Right hindlimb (tissue), 1 donor: ENCODE measurements at regions not wholly inside any gene's neighbourhood (a gene's known extent, or its start where the extent isn't known, plus 50 kb on each side); places are given as distances from the start of the nearest gene placed in this dataset.

Source experiments
- DNase-seq: peaks from one replicate; pipeline ENCODE4 v3.0.0-alpha.2; 2018

DNA sequence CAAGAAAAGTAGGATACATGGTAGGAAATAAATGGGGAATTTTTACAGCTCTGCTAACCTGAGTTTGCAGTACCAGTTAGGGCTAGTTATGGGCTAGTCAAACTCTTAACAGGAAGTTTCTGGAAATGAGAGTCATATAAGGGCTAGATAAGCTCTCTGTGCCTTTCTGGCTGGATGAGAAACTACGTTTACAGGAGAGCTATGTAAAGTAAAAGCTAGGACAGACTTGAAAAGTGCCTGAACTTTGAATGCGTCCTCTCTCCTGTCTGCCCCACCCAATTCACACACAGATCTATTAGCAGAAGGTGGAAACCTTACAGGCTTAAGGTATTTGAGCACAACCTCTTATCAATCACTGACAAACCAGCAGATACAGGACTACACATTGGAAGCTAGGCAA, 167.1 kb downstream of the SNX19 start:
- DNase-seq, result no peak

DNA sequence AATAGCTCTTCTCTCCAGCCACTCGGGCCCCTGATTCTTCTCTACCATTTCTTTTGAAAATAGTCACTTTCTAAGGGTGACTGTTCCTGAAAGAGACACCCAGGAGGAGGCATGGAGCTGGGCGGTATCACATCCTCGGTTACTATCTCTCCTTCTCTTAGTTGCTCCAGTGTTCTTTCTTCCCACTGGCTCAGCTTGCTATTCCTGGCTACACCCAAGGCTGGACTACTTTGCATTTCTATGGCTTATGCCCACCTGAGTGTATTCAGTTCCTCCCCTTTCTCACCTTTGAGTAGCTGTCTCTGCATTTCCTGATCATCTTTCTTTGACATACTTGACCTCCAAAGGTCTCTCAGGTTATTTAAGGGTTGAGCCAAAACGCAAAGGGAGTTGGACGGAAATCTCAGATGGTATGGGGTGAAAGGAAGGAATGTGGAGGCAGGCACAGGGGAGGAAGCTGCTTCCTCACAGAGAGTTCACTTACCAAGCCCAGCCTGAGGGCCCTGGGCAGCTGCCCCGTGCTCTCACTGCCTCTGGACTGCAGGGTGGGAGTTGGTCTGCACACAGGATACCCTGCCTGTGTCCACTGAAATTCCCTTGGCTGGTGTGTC, 155.7 kb downstream of the SNX19 start:
- no peak for DNase-seq

DNA sequence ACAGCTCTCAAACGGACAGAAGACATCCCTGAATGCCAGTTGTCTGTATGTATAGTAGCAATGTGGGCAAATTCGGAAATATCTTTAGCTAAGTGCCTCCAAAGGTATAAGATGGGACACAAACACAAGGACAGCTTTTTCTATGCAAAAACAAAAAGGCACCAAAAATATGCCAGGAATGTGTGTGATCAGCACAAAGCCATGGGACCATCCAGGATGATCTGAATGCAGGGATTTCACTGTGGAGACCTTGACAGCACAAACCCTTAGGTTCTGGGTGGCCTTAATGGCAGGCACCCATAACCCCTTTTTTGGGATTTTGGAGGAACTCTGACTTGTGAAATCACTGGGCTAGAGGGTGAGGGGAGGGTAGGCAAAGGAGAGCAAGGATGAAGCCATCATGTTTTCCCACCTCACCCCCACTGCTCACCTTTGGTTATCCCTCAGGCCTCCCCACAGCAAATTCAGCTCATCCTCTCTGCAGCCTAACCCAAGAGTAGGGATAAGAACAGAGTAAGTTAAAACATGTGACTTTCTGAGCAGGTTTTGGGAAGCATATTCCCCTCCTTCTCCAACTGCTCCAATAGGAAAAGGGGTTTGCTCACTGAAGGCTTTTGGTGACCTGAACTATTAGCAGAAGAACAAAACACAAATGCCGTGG, 154.6 kb downstream of the SNX19 start:
- DNase-seq, result no peak

DNA sequence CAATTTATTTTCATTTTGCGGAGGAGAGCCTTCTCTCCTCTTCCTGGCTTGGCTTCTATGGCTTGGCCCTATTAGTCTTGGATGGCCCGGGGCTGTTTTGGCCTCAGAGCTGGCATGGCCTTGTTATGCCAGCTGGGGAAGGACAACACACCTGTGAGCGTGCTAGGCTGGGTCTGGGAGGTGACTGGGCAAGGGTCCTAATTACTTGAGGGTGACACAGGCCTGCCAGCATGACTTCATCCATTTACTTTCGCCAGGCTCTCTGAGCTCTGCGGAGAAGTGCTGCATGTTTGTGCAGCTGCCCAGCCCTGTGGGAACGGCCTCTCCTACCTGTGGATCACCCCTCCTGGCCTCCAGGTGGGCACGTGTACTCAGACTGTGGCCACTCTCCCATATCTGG, 153.6 kb downstream of the SNX19 start:
- no peak for DNase-seq

DNA sequence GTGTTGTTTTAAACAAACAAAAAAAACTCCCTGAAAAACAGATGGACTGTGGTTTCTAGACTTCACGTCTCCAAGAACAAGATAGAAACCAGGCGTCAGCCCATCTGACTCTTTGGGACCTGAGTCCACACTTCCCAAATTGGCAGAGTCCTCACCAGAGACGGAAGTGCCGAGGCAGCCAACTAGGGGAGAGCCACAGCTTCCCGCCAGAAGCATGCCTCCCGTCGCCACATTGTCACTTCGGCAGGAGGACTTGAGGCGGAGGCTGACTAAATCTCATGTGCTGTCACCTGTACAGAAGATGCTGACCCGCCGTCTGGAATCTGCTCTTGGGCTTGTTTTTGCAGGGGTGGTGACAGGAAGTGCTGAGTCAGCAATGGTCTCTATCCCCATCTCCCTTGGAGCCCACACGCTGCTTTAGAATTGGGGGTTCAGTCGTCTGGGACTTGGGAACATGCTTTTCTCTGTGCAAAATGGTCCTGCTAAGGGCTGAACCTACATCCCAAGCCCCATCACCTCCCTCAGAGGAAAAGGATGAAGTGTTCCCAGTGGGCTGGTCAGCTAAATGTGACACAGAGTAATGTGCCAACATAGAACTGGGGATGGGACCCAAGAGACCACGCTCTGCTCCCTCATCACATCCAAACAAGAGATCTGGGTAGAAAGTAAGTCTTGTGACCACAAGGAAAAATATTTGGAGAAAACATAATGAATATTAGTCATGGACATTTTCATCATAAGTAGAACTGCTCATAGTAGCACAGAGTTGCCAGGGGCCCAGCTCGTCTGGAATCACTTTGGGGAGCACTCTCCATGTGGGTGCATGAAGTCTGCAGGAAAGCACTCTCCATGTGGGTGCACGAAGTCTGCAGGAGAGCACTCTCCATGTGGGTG, 152.9 kb downstream of the SNX19 start:
- DNase-seq, result no peak

DNA sequence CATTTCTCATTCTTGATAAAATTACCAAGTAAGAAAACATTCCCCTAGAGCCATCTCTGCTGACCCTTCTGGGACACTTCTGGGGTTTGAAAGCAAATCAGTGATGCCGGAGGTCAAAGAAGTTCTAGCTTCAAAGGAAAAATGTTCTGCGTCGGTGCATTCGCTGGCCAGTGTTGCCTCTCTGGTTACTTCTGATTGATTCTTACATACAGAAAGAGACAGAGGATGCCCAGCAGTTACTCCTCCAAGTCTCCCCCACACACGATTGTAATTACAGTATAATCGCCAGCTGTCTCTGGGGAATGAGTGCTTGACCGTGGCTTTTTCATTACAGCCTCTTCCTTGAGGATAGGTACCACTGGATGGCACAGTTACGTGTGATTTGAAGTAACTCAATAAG, 150.9 kb downstream of the SNX19 start:
- no peak for DNase-seq

DNA sequence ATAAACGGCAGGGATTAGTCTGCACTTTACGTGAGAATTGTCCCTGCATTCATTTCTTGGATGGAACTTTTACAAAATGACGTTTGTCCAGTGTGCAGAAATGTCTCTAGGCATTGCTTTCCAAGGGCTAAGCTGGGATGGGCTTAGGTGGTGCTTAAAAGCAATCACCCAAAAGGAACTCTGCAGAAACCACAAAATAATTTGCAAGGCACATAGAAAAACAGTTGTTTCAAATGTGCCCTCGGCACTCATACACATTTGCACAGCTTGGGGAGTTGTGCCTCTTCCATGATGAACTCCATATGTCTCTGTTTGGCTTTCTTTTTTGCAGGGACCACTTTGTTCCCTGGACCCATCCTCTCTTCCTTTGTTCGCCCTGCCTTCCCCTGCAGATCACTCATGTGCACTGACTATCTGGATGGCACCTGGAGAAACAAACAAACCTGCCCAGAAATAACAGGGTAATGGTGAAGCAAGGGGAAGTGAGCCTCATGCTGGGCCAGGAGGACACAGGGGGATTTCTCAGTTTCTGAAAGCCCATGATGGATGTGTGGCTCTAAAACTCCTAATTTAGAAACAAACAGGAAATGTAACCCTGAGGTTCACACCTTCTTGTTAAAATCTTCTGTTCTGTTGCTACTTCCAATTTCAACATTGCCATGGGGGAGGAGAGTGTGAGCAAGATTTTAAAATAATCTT, 150.2 kb downstream of the SNX19 start:
- DNase-seq, result no peak

DNA sequence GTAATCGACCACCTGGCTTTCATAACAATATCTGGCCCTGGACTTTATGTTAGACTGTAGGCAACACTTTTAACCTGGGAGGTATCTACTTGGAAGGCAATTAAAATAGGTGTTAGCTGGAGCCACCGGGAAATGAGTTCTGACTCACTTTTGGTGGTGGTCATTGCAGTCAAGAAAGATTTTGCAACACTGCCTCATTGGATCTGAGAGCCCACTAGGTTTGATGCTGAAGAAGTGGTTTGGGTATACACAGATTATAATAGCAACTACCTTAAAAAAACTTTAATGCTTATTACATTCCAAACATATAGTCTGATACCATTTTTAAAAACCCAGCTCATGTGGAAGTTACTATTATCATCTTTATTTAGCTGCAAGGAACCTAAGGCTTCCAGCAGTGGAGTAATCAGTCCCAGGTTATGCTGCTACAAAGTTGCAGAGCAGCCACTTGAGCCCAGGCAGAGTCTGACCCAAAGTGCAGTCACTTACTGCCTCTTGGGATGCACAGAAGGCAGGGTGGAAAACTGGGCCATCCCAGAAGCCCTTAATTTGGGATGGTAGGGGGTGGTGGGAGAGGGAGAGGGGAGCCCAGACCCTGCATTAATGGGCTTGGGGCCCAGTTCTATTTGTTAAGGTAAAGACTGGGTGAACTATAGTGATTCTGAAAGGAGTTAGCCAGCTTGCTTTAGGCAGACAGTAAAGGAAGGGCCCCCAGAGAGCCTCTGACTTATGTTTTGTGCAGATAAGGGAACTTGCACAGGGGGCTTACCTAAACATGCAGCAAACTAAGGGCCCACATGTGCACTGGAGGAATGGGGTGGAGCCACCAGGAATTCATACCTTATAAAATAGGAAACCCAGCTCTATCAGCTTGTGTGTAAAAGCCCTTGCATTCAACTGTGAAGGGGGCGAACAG, 149.4 kb downstream of the SNX19 start:
- DNase-seq, result no peak

DNA sequence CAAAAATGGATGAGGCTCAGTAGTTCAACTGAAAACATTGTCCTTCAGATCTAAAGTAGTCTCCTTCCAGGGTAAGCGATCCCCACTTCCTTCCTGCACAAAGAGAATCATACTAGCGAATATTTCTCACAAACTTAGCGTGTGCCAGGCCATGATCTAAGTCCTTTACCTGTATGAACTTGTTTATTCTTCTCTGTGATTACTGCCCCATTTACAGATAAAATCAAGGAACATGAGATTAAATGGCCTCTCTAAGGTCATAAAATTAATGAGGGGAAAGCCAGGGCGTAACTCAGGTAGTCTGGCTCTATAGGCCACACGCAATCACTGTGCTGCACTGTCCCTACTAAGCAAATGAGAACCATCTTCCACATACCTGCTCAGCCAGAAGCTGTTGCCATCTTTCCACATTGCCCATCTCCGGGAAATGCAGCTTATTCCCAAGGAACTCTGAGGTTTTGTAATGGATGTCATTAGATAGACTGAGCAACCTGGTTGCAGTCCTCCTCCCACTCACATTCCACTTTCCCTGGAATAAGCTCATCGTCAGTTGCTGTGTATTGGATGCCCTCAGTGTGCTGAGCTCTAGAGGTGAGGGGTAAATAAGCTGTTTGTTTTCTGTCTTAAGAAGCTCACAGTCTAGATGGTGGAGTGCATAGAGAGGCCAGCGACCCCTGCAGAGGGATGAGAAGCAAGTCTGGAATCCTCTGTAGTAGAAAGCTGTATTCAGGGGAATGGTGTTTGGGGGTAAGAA, 146.3 kb downstream of the SNX19 start:
- DNase-seq, result no peak

DNA sequence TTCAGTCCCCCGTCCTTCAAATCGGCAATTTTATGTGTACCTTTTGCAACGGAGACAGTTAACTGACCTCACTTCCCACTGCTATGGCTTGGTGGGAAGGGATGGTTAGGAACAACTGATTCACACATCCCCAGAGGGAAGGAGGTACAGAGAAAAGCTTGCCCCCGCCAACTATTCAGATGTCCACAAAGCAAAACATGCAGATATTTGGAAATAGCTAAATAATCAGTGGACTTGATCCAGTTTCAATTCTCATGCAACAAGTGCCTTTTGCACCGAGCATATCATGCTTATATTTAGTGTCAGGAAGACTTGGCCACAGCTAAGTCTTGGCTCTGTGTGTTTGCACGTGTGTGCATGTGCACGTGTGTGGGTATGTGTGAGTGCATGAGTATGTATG, 144.6 kb downstream of the SNX19 start:
- DNase-seq, result no peak

DNA sequence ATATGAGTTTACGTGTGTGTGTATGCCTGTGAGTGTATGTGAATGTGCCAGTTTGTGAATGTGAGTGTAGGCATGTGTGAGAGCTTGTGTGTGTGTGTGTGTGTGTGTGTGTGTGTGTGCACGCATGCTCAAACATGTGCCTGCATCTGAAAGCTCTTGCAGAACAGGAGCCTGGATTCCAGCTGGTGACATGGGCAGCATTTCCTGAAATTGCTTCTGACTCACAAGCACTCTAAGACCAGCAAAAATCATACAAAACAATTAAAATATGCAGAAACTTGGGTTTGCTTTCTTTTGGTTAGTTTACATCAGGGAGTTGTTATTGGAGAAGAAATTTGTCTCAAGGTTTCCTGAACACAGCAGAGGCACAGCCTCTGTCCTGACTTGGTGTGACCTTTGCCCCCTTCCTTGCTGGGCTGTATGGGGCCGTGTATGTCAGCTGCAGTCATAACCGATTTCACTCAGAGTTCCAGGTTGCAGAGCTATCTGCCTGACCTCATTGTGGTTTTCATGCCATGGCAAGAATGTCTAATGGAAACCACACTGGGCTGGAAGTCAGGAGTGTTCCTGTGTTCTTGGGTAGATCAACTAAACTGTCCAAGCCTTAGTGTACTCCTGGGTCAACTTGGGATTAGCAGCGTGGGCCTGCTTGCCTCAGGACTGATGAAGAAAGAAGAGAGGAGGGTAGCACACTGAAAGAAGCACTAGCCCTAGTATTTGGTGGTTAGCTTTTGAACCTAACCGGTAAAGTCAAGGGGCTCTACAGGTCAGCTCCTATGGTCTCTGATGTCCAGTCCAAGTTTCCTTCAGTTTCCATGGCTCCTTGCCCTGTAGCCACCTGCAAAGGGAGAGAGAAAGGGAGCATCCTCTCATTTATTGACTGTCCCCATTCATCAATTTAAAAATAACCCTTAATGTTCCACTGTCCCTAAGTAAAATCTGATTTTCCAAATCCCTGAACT, 143.7 kb downstream of the SNX19 start:
- peak; percentile 54 for DNase-seq

DNA sequence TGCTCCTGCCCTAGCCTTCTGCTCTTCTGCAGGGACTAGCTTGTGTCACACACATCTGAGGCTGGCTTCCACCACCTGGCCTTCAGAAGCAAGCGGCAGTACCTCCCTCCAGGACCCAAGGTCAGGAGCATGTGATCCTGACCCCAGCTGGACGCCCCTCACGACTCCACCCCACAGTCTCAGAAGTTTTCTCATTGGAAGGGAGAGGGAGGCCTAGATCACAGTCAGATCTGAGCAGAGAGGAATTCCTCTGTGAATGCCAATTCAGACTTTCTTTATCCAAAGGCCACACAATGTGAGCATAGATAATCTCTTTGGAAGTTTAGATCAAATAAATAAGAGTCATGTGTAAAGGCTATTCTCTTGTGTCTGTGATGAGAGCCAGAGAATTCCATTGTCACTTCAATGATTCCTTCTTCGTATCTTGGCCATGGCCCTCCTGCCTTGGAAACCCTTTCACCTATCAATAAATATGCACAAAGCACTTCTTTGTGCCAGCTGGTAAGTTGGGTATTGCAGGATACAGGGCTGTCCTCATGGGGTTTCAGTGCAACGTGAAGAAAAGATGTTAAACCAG, 142.9 kb downstream of the SNX19 start:
- DNase-seq, result no peak

DNA sequence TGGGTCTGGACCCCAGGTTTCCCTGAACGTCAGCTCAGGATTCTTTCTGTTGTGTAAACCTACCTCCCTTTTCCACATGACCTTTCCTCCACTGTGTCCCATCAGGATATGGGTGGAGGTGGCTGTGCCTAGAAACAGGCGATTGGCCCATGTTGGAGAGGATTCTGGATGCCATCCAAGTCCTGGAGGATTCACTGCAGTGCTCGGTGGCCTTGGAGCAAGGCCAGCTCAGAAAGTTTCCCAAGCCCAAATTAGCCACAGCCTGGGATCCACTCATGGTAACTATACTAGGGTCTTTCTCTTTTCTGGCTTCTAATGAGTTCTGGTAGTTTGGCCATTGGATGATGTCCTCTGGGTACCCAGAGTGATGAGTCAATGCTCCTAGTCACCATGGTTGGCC, 141.6 kb downstream of the SNX19 start:
- DNase-seq, result no peak

DNA sequence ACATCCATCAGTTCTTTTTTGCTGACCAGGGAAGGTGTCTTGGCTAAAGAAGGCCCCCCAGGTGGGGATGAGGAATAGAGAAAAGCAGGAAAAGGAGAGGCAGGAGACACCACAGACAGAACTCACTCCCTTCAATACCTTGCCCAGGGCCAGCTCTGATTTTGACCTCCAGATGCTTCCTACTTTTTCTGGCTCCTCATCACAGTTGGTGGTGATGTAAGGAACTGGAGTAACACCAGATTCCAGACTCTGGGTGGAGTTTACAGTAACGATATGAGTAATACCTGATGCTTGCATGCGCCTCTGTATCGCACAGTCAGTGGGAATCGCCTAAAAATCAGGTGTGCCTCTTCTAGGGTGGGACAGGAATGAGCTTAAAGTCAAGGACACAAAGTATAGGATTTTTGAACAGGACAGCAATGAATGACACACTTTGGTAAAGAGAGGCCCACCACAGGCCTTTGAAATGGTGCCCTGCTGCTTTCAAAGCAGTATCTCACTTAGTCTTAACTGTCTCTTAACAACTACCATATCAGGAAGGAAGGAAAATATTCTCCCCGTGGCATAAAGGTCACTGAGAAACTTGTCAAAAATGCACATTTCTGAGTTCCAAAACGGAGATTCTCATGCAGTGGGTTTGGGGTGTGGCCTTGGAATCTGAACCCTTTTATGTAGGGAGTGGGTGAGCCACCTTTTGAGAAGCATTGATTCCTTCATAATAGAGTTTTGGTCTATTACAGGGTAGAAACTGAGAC, 140.8 kb downstream of the SNX19 start:
- no peak for DNase-seq

DNA sequence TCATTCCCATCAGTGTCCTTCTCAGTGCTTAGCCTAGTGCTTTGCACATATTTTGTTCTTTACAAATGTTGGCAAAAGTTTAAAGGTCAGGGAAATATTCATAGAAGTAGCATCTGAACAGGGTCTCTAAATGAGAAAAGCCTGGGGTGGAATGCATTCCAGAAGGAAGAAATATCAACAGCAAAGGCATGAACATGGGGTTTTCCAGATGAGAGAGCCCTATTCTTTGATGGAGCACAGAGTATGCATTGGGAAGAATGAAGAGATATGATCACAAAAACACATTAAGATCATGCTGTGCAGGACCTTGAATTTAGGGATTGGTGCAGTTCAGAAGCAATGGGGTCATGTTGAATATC, 140.2 kb downstream of the SNX19 start:
- DNase-seq, result no peak

DNA sequence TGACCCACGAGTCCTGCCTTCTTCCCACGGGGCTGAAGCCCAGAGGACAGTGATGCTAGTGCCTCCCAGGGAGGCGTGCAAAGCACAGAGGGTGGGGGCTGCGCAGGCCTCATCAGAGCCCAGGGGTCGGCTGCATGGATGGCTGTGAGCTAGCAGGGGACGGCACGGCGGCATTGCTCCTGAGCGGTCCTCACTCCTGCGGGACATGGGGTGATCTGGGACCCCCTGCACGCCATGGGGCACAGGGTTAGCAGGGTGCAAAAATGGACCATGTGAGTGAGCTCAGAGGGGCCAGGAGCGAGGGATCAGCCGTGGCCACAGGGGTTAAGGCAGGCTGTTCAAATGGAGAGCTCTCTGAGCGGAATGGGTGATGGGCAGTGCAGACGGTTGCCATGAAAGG, 138.3 kb downstream of the SNX19 start:
- no peak for DNase-seq

DNA sequence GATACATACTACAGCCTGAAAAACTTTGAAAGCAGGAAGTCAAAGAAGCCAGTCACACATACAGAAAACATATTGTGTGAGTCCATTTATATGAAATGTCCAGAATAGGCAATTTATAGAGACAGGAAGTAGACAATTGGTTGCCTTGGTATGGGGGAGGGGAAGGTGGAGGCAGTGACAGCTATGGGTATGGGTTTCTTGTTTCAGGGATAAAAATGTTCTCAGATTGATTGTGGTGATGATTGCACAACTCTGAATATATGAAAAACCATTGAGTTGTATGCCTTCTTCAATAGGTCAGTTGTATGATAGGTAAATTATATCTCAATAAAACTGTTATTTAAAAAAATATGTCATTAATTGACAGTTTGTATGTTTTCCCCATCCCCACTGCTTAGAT, 137.6 kb downstream of the SNX19 start:
- no peak for DNase-seq

DNA sequence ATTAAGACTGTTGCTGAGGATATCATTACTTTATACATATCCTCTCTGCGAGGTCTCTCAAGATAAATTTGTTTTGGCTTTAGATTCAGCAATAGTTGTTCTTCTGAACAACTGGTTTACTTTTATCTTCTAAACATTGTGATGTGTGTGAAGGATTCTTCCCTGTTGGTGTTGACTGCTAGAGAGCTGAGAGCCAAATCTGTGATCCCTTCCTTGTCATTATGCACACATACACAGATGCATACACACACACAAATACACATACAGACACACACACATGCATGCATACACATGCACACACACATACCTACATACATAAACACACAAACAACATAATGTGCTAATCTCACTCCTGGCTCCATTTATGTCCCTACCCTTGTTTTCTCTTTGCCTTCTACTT, 137.0 kb downstream of the SNX19 start:
- DNase-seq, result no peak

DNA sequence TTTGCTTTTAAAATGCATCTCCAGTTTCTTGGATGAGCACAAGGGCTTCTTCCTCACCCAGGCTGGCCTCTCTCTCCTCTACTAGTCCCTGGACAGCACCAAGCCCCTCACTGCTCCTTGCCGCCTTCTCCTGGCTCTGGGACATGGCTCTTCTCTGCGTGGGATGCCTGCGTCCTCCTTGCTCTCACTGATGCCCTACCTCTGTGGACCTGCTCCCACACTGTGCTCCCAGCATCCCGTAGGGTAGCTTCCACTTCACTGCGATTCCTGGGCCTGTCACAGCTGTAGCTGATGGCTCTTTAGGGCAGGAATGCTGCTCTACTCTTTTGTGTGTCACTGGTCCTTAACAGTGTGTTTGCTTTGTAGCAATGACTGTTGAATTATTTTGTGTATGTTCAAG, 136.3 kb downstream of the SNX19 start:
- DNase-seq, result no peak
